ENCODE measurements at regions not wholly inside any gene's neighbourhood (a gene's known extent, or its start where the extent isn't known, plus 50 kb on each side); places are given as distances from the start of the nearest gene placed in this dataset.

- no peak for TF ChIP-seq POLR2A (IDR thresholded peaks at IDR 0.05; ENCODE audit: extremely low read depth, insufficient read length)
- TF ChIP-seq CTCF (IDR thresholded peaks at IDR 0.05; ENCODE audit: low read depth, low read length) = no peak
- no peak for TF ChIP-seq MAX (IDR thresholded peaks at IDR 0.05; ENCODE audit: low read depth, low read length)
- no peak for TF ChIP-seq MYC (IDR thresholded peaks at IDR 0.05; ENCODE audit: low read depth, low read length)
Observed at GRCh38 chr2:123771928-123772632, 253.0 kb upstream of the CNTNAP5 start.

All from NB4 (cell line).